A549 (cell line): ENCODE measurements at regions not wholly inside any gene's neighbourhood (a gene's known extent, or its start where the extent isn't known, plus 50 kb on each side); places are given as distances from the start of the nearest gene placed in this dataset.

Source experiments
- ATAC-seq, 2 experiments: fragments of 200-7000 bp in 1 of 2; fragments of >200 bp in 1 of 2; cut with Nextera tagmentation in 1 of 2; cut with Tn5 transposase in 1 of 2; 3 replicates each; pipeline versions ENCODE4 v1.8.0 to v1.9.1; 2018 to 2020; ENCODE audit warnings: mild to moderate bottlenecking in 1 of 2, moderate library complexity in 1 of 2
- CTCF ChIA-PET: fragments of 300-600 bp; sonication (Branson Sonifier 250); formaldehyde crosslinking; extraction: SDS; loops from one replicate; lab custom pipeline; 2021; ENCODE audit warnings: antibody characterized with exemption, inconsistent platforms; lab: Yijun Ruan, JAX
- POLR2A ChIA-PET: fragments of 350-600 bp; formaldehyde crosslinking; extraction: SDS; loops from one replicate; lab custom pipeline; 2021; ENCODE audit warnings: antibody characterized with exemption, inconsistent platforms; lab: Yijun Ruan, JAX
- DNase-seq, 2 experiments: peaks; one replicate each; pipeline versions ENCODE4 v3.0.0 to v3.0.0-alpha.2; 2011 to 2016; ENCODE audit warnings: low read depth in 1 of 2, low spot score in 1 of 2
- FAIRE-seq: peaks from 2 replicates; lab custom pipeline; 2011; peaks lifted over from hg19 to GRCh38; lab: Jason Lieb, UNC
- H3K27ac ChIP-seq, 2 experiments: fragments of >200 bp; sonication (Bioruptor Twin); formaldehyde crosslinking; 3 replicates each; pipeline ENCODE4 v1.5.1; 2016 to 2017
- H3K4me1 ChIP-seq: fragments of >200 bp; sonication (Bioruptor Twin); formaldehyde crosslinking; 3 replicates; pipeline ENCODE4 v1.6.1; 2016
- H3K4me2 ChIP-seq: fragments of >200 bp; sonication (Bioruptor Twin); formaldehyde crosslinking; 3 replicates; pipeline ENCODE4 v1.6.1; 2016
- H3K4me3 ChIP-seq: fragments of >200 bp; sonication (Bioruptor Twin); formaldehyde crosslinking; 3 replicates; pipeline ENCODE4 v1.5.1; 2016
- H3K9me3 ChIP-seq: fragments of >200 bp; sonication (Bioruptor Twin); formaldehyde crosslinking; 3 replicates; pipeline ENCODE4 v1.6.1; 2016
- BCL3 ChIP-seq: fragments of >200 bp; sonication (Bioruptor Twin); formaldehyde crosslinking; IDR thresholded peaks from 3 replicates; pipeline ENCODE4 v1.6.1; 2016
- CHD4 ChIP-seq: fragments of 200-600 bp; sonication (generic); IDR thresholded peaks from 2 replicates; pipeline ENCODE4 v1.6.1; 2016; ENCODE audit warnings: antibody characterized with exemption, mild to moderate bottlenecking, borderline replicate concordance
- EHMT2 ChIP-seq: fragments of 200-600 bp; sonication (generic); IDR thresholded peaks from 2 replicates; pipeline ENCODE4 v1.6.1; 2016; ENCODE audit warnings: antibody characterized with exemption, low read depth, mild to moderate bottlenecking, moderate library complexity
- ELK1 ChIP-seq: fragments of 150-350 bp; IDR thresholded peaks from 2 replicates; pipeline ENCODE4 v1.6.1; 2014; ENCODE audit warnings: low read depth, mild to moderate bottlenecking, low read length
- EP300 ChIP-seq, 2 experiments: fragments of >200 bp; sonication (Bioruptor Twin); formaldehyde crosslinking; IDR thresholded peaks; 2 replicates in 1 of 2; 3 replicates in 1 of 2; pipeline ENCODE4 v1.6.1; 2016 to 2017
- ESRRA ChIP-seq: fragments of 150-350 bp; IDR thresholded peaks from 2 replicates; pipeline ENCODE4 v1.6.1; 2014; ENCODE audit warnings: mild to moderate bottlenecking, low read length, borderline replicate concordance
- FOSL2 ChIP-seq, 2 experiments: fragments of 450-650 bp in 1 of 2; fragments of >200 bp in 1 of 2; sonication (Bioruptor Twin) in 1 of 2; formaldehyde crosslinking; IDR thresholded peaks; 2 replicates each; pipeline versions ENCODE4 v1.5.0 to v1.6.1; 2016 to 2020; ENCODE audit warnings: mild to moderate bottlenecking in 1 of 2, moderate library complexity in 1 of 2
- FOXS1 ChIP-seq: fragments of 250-450 bp; sonication (Bioruptor Pico); IDR thresholded peaks from 2 replicates; pipeline ENCODE4 v1.5.0; 2020; ENCODE audit warnings: mild to moderate bottlenecking, moderate library complexity
- HES2 ChIP-seq: fragments of >200 bp; sonication (Bioruptor Twin); formaldehyde crosslinking; IDR thresholded peaks from 2 replicates; pipeline ENCODE4 v1.6.1; 2016
- JUN ChIP-seq, 2 experiments: fragments of >200 bp; sonication (Bioruptor Twin); formaldehyde crosslinking; IDR thresholded peaks; 2 replicates in 1 of 2; 3 replicates in 1 of 2; pipeline ENCODE4 v1.6.1; 2016 to 2017
- KDM1A ChIP-seq: fragments of 200-600 bp; sonication (generic); IDR thresholded peaks from 2 replicates; pipeline ENCODE4 v1.6.1; 2016; ENCODE audit warnings: low read depth, mild to moderate bottlenecking
- KDM5A ChIP-seq: fragments of 200-600 bp; sonication (generic); IDR thresholded peaks from 2 replicates; pipeline ENCODE4 v1.6.1; 2016; ENCODE audit warnings: antibody characterized with exemption, mild to moderate bottlenecking
- MAFK ChIP-seq: fragments of 450-650 bp; IDR thresholded peaks from 2 replicates; pipeline ENCODE4 v1.6.1; 2014; ENCODE audit not compliant: partially characterized antibody
- MAZ ChIP-seq: fragments of 150-350 bp; IDR thresholded peaks from 2 replicates; pipeline ENCODE4 v1.6.1; 2014; ENCODE audit warnings: antibody characterized with exemption, low read depth, low read length, borderline replicate concordance
- NR3C1 ChIP-seq: fragments of >200 bp; sonication (Bioruptor Twin); formaldehyde crosslinking; IDR thresholded peaks from 3 replicates; pipeline ENCODE4 v1.6.1; 2017
- POLR2AphosphoS2 ChIP-seq: conservative IDR thresholded peaks from 2 replicates; pipeline ENCODE4 v1.6.1; 2012; ENCODE audit warnings: low read length, improper control_type of control experiment, inconsistent platforms
- RNF2 ChIP-seq: fragments of 200-600 bp; sonication (generic); IDR thresholded peaks from 2 replicates; pipeline ENCODE4 v1.6.1; 2016; ENCODE audit warnings: low read depth, mild to moderate bottlenecking, antibody characterized with exemption, moderate library complexity, borderline replicate concordance
- SMC3 ChIP-seq: fragments of >200 bp; sonication (Bioruptor Twin); formaldehyde crosslinking; IDR thresholded peaks from 3 replicates; pipeline ENCODE4 v1.6.1; 2018; ENCODE audit warnings: inconsistent platforms
- SREBF2 ChIP-seq: fragments of 450-650 bp; IDR thresholded peaks from 2 replicates; pipeline ENCODE4 v1.6.1; 2014; ENCODE audit warnings: mild to moderate bottlenecking, moderate library complexity
- TFCP2L1 ChIP-seq: fragments of 250-450 bp; sonication (Bioruptor Pico); IDR thresholded peaks from 2 replicates; pipeline ENCODE4 v1.5.0; 2021; ENCODE audit warnings: mild to moderate bottlenecking
- ZSCAN20 ChIP-seq: fragments of 250-450 bp; sonication (Bioruptor Pico); IDR thresholded peaks from 2 replicates; pipeline ENCODE4 v1.8.0; 2022; ENCODE audit warnings: mild to moderate bottlenecking, moderate library complexity
- WGBS: methylation state at CpG from one replicate; pipeline ENCODE4 v1.1.6; 2017; ENCODE audit errors: missing lambda C conversion rate; 5-methylcytosine and 5-hydroxymethylcytosine counted together
- TF ChIP-seq, protein P1 (sequence below): IDR thresholded peaks from 2 replicates; pipeline ENCODE4 v1.6.1; 2012
- TF ChIP-seq, protein P2 (sequence below): IDR thresholded peaks from 2 replicates; pipeline ENCODE4 v1.6.1; 2012; ENCODE audit warnings: low read depth, borderline replicate concordance
- TF ChIP-seq, protein P3 (sequence below): fragments of 250-450 bp; sonication (Bioruptor Pico); IDR thresholded peaks from 2 replicates; pipeline ENCODE4 v1.5.0; 2021; ENCODE audit warnings: mild to moderate bottlenecking, moderate library complexity, borderline replicate concordance
- TF ChIP-seq, protein P4 (sequence below): fragments of 200-600 bp; sonication (generic); IDR thresholded peaks from 2 replicates; pipeline ENCODE4 v1.6.1; 2016; ENCODE audit warnings: antibody characterized with exemption, mild to moderate bottlenecking, moderate library complexity

- Histone ChIP-seq H3K4me2 (no peak overlapping the region), H3K9me3 (no peaks in the 10 kb centered on the region), H3K27ac (no peak overlapping the region), H3K4me1 (no peaks in the 10 kb centered on the region), H3K4me3 (no peak overlapping the region)
- TF ChIP-seq FOSL2 (IDR thresholded peaks at IDR 0.05) (no peak), FOSL2 (CRISPR knock-in tag; IDR thresholded peaks at IDR 0.05) (no peak), FOXS1 (CRISPR knock-in tag) (no peak), MAFK (no peak), HES2 (no peak)
- ATAC-seq (no peak), DNase-seq (no peak), FAIRE-seq (no peak)
- POLR2A ChIA-PET = no interaction called here
- CTCF ChIA-PET = no interaction called here
Observed at GRCh38 chr13:74074723-74075122, 59.5 kb downstream of the KLF12 start.

DNA sequence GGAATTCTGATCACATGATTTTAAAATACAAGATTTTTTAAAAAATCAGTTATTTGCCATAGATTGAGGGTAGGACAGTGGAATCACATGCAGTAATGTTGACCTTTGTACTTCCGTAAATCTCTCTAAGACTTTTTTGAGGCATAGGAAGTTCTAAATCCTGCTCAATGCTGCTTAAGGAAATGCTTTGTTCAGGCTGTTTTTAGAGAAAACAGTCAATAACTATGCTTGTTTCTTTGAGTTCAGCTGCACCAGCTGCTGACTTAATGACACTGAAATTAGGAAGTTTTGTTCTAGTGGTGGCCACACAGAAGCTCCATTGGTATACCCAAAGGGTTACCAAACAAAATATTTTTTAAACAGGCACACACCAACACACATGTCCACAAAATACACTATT lies 60.9 kb downstream of the KLF12 start:
- no peak for TF ChIP-seq JUN (IDR thresholded peaks at IDR 0.05)
- TF ChIP-seq FOSL2 (IDR thresholded peaks at IDR 0.05) = no peak
- no peak for TF ChIP-seq FOSL2 (CRISPR knock-in tag; IDR thresholded peaks at IDR 0.05)
- TF ChIP-seq, protein P1, sequence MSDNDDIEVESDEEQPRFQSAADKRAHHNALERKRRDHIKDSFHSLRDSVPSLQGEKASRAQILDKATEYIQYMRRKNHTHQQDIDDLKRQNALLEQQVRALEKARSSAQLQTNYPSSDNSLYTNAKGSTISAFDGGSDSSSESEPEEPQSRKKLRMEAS = no peak
- no peak for TF ChIP-seq ESRRA
- TF ChIP-seq ELK1 = no peak
- TF ChIP-seq NR3C1 = no peak
- H3K27ac ChIP-seq = no peak overlapping the region
- no peaks in the 10 kb centered on the region for H3K9me3 ChIP-seq
- FAIRE-seq = no peak
- ATAC-seq = no peak
- no peak for DNase-seq
- H3K4me3 ChIP-seq = no peak overlapping the region
- POLR2A ChIA-PET = no interaction called here
- H3K4me1 ChIP-seq = no peaks in the 10 kb centered on the region
- no peak overlapping the region for H3K4me2 ChIP-seq
- CTCF ChIA-PET = no interaction called here
- WGBS = 96% methylated on average over 1 of the region's 1 CpG

- 92% methylated on average over 1 of the region's 1 CpG for whole genome bisulfite sequencing
- CTCF ChIA-PET = no interaction called here
- H3K4me2 ChIP-seq = no peak overlapping the region
- no peak overlapping the region for H3K27ac ChIP-seq
- ATAC-seq (no peak), FAIRE-seq (no peak)
- no peak for TF ChIP-seq TFCP2L1 (CRISPR knock-in tag)
- TF ChIP-seq EP300 (IDR thresholded peaks at IDR 0.05) = no peak
- TF ChIP-seq, protein P2, sequence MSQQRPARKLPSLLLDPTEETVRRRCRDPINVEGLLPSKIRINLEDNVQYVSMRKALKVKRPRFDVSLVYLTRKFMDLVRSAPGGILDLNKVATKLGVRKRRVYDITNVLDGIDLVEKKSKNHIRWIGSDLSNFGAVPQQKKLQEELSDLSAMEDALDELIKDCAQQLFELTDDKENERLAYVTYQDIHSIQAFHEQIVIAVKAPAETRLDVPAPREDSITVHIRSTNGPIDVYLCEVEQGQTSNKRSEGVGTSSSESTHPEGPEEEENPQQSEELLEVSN = no peak
- TF ChIP-seq KDM5A = no peak
- TF ChIP-seq POLR2AphosphoS2 = no peak
- no peak for TF ChIP-seq MAZ
- no peak for TF ChIP-seq ZSCAN20 (CRISPR knock-in tag)
- no peak for TF ChIP-seq BCL3
- no peak for TF ChIP-seq RNF2
- TF ChIP-seq, protein P3, sequence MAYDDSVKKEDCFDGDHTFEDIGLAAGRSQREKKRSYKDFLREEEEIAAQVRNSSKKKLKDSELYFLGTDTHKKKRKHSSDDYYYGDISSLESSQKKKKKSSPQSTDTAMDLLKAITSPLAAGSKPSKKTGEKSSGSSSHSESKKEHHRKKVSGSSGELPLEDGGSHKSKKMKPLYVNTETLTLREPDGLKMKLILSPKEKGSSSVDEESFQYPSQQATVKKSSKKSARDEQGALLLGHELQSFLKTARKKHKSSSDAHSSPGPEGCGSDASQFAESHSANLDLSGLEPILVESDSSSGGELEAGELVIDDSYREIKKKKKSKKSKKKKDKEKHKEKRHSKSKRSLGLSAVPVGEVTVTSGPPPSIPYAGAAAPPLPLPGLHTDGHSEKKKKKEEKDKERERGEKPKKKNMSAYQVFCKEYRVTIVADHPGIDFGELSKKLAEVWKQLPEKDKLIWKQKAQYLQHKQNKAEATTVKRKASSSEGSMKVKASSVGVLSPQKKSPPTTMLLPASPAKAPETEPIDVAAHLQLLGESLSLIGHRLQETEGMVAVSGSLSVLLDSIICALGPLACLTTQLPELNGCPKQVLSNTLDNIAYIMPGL (CRISPR knock-in tag) = no peak
- no peak for TF ChIP-seq EHMT2
- TF ChIP-seq SREBF2 = no peak
- TF ChIP-seq ESRRA = no peak
- TF ChIP-seq, protein P4, sequence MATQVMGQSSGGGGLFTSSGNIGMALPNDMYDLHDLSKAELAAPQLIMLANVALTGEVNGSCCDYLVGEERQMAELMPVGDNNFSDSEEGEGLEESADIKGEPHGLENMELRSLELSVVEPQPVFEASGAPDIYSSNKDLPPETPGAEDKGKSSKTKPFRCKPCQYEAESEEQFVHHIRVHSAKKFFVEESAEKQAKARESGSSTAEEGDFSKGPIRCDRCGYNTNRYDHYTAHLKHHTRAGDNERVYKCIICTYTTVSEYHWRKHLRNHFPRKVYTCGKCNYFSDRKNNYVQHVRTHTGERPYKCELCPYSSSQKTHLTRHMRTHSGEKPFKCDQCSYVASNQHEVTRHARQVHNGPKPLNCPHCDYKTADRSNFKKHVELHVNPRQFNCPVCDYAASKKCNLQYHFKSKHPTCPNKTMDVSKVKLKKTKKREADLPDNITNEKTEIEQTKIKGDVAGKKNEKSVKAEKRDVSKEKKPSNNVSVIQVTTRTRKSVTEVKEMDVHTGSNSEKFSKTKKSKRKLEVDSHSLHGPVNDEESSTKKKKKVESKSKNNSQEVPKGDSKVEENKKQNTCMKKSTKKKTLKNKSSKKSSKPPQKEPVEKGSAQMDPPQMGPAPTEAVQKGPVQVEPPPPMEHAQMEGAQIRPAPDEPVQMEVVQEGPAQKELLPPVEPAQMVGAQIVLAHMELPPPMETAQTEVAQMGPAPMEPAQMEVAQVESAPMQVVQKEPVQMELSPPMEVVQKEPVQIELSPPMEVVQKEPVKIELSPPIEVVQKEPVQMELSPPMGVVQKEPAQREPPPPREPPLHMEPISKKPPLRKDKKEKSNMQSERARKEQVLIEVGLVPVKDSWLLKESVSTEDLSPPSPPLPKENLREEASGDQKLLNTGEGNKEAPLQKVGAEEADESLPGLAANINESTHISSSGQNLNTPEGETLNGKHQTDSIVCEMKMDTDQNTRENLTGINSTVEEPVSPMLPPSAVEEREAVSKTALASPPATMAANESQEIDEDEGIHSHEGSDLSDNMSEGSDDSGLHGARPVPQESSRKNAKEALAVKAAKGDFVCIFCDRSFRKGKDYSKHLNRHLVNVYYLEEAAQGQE = no peak
- TF ChIP-seq SMC3 = no peak
- no peak for TF ChIP-seq CHD4
- no peak for TF ChIP-seq KDM1A
- TF ChIP-seq, all 56 proteins: peak for 0
- POLR2A ChIA-PET = no interaction called here
- H3K9me3 ChIP-seq = no peaks in the 10 kb centered on the region
- no peaks in the 10 kb centered on the region for H3K4me1 ChIP-seq
- H3K4me3 ChIP-seq = no peak overlapping the region
- no peak for DNase-seq
Observed at GRCh38 chr13:74070513-74070912, 63.7 kb downstream of the KLF12 start.
